AG09319 (cell line): ENCODE measurements at regions not wholly inside any gene's neighbourhood (a gene's known extent, or its start where the extent isn't known, plus 50 kb on each side); places are given as distances from the start of the nearest gene placed in this dataset.

Experiments used
- DNase-seq: peaks from one replicate; pipeline ENCODE4 v3.0.0-alpha.2; 2010; ENCODE audit warnings: low read depth; ENCODE audit errors: extremely low read depth
- CTCF ChIP-seq: IDR thresholded peaks from 2 replicates; pipeline ENCODE4 v1.5.1; 2011; ENCODE audit warnings: low read depth, mild to moderate bottlenecking, inconsistent platforms, low read length, moderate library complexity

GRCh38 chr3:182698078-182698477, 95.2 kb upstream of the ATP11B start:
- no peak for TF ChIP-seq CTCF
- DNase-seq, result no peak

DNA sequence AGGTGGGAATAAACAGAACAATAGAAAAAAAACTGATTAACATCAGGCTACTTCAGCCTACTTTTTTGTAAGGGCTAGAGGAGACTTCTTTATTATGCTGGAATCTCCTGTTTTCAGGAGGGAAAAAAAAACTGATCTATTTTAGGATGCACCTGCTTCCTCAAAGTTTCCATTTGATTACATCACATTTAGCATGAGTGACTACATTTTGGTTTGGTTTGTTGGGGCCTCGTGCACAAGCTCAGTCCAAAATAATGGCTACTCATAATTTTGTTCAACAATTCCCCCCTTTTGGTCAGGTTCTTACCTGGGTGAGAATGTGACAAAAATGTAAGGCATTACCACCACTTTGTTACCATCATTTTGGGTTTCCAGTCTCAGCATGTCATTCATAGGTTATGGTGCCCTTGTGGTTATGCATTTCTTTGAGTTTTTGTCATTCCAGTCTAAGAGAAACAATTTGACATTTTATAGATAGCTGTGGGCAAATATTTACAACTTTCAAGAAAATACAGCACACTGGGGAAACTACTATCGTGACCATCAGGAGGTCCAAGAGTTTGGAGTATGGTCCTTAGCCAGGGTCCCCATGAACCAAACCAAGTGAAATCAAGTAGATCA, 93.6 kb upstream of the ATP11B start:
- no peak for TF ChIP-seq CTCF
- DNase-seq, result no peak

DNA sequence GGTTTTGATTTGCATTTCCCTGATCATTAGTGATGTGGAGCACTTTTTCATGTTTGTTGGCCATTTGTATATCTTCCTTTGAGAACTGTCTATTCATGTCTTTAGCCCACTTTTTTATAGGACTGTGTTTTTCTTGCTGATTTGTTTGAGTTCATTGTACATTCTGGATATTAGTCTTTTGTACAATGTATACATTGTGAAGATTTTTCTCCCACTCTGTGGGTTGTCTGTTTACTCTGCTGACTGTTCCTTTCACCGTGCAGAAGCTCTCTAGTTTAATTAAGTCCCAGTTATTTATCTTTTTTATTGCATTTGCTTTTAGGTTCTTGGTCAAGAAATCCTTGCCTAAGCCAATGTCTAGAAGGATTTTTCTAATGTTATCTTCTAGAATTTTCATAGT, 91.1 kb upstream of the ATP11B start:
- no peak for TF ChIP-seq CTCF
- DNase-seq, result no peak

- no peak for DNase-seq
- no peak for TF ChIP-seq CTCF
Observed at GRCh38 chr3:182703233-182703632, 90.1 kb upstream of the ATP11B start.

DNA sequence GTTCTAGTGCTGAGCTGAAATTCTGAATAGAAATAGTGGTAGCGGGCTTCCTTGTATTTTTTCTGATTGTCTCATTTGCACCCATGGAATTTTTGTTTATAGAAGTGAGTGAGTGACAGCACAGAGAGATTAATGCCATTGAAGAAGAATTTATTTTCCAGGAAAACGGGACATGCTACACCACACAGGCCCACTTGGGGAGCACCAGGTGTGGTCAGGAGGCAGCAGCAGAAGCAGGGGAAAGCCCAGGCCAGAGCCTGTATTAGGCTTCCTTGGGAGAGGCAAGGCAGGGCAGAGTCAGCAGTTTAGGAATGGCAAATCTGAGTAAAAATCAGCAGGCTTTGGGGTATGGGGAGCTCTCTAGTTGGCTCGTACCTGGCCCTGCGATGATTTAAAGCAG, 88.4 kb upstream of the ATP11B start:
- TF ChIP-seq CTCF, result no peak

GRCh38 chr3:182708810-182709209, 84.5 kb upstream of the ATP11B start:
- DNase-seq, result no peak
- no peak for TF ChIP-seq CTCF

More for the DNA sequence above, 88.4 kb upstream of the ATP11B start:
- DNase-seq, result no peak

DNA sequence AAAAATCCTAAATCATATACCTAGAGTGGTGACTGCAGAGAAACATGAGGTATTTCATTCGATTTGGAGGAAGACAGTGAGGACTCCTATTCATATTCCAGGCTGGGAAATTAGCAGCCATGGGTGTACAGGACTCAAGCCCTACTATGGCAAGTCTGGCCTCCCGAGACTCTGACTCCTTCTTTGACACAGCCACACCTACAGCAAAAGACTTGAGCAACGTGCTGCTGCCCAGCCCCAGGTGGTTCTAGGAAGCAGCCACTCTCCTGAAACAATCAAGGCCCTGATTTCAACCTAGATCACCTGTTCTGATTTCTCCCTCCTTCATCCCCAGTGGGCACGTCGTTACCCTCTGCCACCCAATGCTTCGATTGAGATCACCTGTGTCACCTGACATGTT, 84.0 kb upstream of the ATP11B start:
- DNase-seq, result no peak
- TF ChIP-seq CTCF, result no peak
